Body of pancreas (tissue), 4 donors: ENCODE measurements at regions not wholly inside any gene's neighbourhood (a gene's known extent, or its start where the extent isn't known, plus 50 kb on each side); places are given as distances from the start of the nearest gene placed in this dataset.

Experiments
- ATAC-seq: fragments of 150-250 bp; one replicate; pipeline ENCODE4 v1.9.1; 2016
- DNase-seq, 4 donors: peaks; one replicate each; pipeline ENCODE4 v3.0.0-alpha.2; 2019
- H3K27ac ChIP-seq, 4 donors: fragments of 200-600 bp; sonication (generic); 1 replicate in 3 of 4; 2 replicates in 1 of 4; pipeline versions ENCODE4 v1.5.1 to v1.6.1; 2016 to 2019; ENCODE audit warnings: mild to moderate bottlenecking in 1 of 4, mixed read lengths in 1 of 4, moderate library complexity in 1 of 4
- H3K27me3 ChIP-seq, 2 donors: fragments of 200-600 bp; sonication (generic); one replicate each; pipeline ENCODE4 v1.6.0; 2016; ENCODE audit warnings: mild to moderate bottlenecking in 1 of 2
- H3K36me3 ChIP-seq, 2 donors: fragments of 200-600 bp; sonication (generic); replicated peaks in 1 of 2; 2 replicates each; pipeline ENCODE4 v1.5.1; 2016; ENCODE audit warnings: low read depth in 2 of 2; ENCODE audit not compliant: insufficient read depth in 1 of 2
- H3K4me1 ChIP-seq: fragments of 200-600 bp; sonication (generic); one replicate; pipeline ENCODE4 v1.6.0; 2016
- H3K4me3 ChIP-seq, 2 donors: fragments of 200-600 bp; sonication (generic); 1 replicate in 1 of 2; 2 replicates in 1 of 2; pipeline ENCODE4 v1.5.1; 2016 to 2019
- H3K9me3 ChIP-seq, 3 donors: fragments of 200-600 bp; sonication (generic); 1 replicate in 2 of 3; 2 replicates in 1 of 3; pipeline ENCODE4 v1.5.1; 2016
- POLR2A ChIP-seq, 3 donors: fragments of 450-650 bp; IDR thresholded peaks; one replicate each; pipeline ENCODE4 v1.6.1; 2016; ENCODE audit warnings: antibody characterized with exemption in 3 of 3, mild to moderate bottlenecking in 2 of 3
- WGBS, 2 donors: methylation state at CpG; one replicate each; pipeline ENCODE4 v1.1.5; 2017; 5-methylcytosine and 5-hydroxymethylcytosine counted together
- intact Hi-C: fragments of 100-400 bp; cut with DNase I; formaldehyde crosslinking; loops from one replicate; pipeline ENCODE4 v1.15.1; 2023
- TF ChIP-seq, protein P1 (sequence below), 7 experiments: fragments of 450-650 bp in 4 of 7; fragments of 200-600 bp in 3 of 7; sonication (generic) in 3 of 7; IDR thresholded peaks; one replicate each; pipeline ENCODE4 v1.5.1; 2016 to 2019; ENCODE audit warnings: antibody characterized with exemption in 7 of 7

DNA sequence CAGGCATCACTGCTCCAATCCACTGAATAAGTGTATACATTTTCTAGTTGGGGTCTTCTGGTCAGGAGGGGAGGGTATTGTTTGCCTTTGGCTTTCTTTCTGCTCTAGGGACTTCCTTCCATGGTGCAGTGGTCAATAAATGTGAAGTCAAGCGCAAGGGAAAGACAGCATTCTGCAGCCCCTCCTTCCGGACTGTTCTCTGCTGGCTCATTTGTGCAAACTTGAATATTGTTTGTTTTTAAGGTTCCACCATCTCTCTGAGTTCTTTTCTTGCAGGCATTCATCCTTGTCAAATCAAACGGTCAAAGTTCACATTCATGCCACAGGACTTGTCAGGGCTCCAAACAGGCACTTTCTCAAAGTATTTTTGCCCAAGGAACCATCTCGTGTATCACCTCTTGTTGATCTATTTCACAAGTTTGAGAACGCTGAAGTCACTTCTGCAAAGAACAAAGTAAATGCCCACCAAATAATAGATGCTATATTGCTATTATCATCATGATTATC, 205.6 kb upstream of the KAZN start:
- TF ChIP-seq POLR2A (IDR thresholded peaks at IDR 0.05) = no peak
- TF ChIP-seq, protein P1, sequence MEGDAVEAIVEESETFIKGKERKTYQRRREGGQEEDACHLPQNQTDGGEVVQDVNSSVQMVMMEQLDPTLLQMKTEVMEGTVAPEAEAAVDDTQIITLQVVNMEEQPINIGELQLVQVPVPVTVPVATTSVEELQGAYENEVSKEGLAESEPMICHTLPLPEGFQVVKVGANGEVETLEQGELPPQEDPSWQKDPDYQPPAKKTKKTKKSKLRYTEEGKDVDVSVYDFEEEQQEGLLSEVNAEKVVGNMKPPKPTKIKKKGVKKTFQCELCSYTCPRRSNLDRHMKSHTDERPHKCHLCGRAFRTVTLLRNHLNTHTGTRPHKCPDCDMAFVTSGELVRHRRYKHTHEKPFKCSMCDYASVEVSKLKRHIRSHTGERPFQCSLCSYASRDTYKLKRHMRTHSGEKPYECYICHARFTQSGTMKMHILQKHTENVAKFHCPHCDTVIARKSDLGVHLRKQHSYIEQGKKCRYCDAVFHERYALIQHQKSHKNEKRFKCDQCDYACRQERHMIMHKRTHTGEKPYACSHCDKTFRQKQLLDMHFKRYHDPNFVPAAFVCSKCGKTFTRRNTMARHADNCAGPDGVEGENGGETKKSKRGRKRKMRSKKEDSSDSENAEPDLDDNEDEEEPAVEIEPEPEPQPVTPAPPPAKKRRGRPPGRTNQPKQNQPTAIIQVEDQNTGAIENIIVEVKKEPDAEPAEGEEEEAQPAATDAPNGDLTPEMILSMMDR (IDR thresholded peaks at IDR 0.05) = no peak

DNA sequence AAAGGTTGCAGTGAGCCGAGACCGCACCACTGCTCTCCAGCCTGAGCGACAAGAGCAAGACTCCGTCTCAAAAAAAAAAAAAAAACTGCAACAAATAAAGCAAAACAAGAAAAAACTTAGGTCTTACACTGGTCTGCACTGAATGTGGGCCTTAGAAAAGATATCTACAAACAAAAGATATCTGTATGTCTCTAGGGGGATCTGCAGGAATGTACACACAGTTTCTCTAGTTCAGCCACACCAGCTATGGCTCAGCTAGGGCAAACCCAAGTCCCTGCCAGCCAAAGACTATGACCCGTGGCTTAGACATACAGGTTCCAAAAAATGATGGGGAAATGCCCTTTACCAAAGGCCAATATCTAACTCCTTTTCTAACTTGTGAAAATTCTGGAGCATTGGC, 202.4 kb upstream of the KAZN start:
- no peaks in the 10 kb centered on the region for H3K36me3 ChIP-seq
- intact Hi-C loops = no loop called here
- WGBS, 2 donors = 80 to 92% methylated on average over 5 of the region's 5 CpGs
- no peaks in the 10 kb centered on the region for H3K9me3 ChIP-seq
- H3K27me3 ChIP-seq = no peaks in the 10 kb centered on the region
- DNase-seq = no peak
- no peak for TF ChIP-seq POLR2A (IDR thresholded peaks at IDR 0.05)
- TF ChIP-seq, protein P1 (IDR thresholded peaks at IDR 0.05) = no peak
- ATAC-seq = no peak
- no peak overlapping the region for H3K27ac ChIP-seq
- H3K4me3 ChIP-seq = no peak overlapping the region
- H3K4me1 ChIP-seq = no peaks in the 10 kb centered on the region

More for the DNA sequence above, 205.6 kb upstream of the KAZN start:
- DNase-seq (no peak), ATAC-seq (no peak)
- 42 to 44% methylated on average over 5 of the region's 5 CpGs for WGBS, 2 donors
- no peaks in the 10 kb centered on the region for H3K36me3 ChIP-seq
- no peak overlapping the region for H3K4me3 ChIP-seq
- intact Hi-C loops = no loop called here
- no peaks in the 10 kb centered on the region for H3K9me3 ChIP-seq
- H3K4me1 ChIP-seq = no peaks in the 10 kb centered on the region
- H3K27ac ChIP-seq = no peak overlapping the region
- no peaks in the 10 kb centered on the region for H3K27me3 ChIP-seq

DNA sequence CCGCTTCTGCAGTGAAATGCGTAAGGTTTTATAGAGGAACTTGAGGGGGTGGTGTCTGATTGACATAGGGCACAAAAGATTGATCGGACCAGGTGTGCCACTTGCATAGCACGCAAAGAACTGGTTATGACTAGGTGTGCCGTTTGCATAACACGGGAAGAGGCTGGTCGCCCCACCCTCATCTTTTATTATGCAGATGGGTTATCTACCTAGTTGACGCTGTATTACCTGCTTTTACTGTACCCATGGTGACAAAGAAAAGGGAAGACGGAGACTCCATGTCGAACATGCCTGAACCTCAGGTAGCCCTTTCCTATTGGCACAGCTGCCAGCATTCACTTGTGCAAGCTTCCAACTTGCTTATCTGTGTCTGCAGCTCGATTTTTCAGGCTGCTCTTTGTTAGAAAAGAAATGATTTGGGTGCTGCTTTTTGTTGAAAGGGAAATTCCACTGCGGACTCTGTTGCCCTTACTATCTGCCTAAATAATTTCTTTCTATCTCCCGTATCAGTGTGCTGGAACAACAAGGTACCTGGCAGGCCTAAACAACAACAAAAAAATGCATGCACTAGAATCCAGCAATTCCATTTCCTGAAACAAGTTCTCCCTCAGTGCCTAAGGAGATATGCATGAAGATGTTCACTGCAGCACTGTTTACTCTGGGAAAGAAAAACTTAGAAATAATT, 194.4 kb upstream of the KAZN start:
- no peaks in the 10 kb centered on the region for H3K36me3 ChIP-seq
- no peak overlapping the region for H3K27ac ChIP-seq
- DNase-seq = no peak
- 74 to 75% methylated on average over 13 of the region's 13 CpGs for whole genome bisulfite sequencing, 2 donors
- no peaks in the 10 kb centered on the region for H3K9me3 ChIP-seq
- H3K4me3 ChIP-seq = no peak overlapping the region
- H3K4me1 ChIP-seq = no peaks in the 10 kb centered on the region
- TF ChIP-seq POLR2A (IDR thresholded peaks at IDR 0.05) = no peak
- TF ChIP-seq, protein P1 (IDR thresholded peaks at IDR 0.05) = no peak
- intact Hi-C loops = no loop called here
- H3K27me3 ChIP-seq = no peaks in the 10 kb centered on the region
- ATAC-seq = no peak

DNA sequence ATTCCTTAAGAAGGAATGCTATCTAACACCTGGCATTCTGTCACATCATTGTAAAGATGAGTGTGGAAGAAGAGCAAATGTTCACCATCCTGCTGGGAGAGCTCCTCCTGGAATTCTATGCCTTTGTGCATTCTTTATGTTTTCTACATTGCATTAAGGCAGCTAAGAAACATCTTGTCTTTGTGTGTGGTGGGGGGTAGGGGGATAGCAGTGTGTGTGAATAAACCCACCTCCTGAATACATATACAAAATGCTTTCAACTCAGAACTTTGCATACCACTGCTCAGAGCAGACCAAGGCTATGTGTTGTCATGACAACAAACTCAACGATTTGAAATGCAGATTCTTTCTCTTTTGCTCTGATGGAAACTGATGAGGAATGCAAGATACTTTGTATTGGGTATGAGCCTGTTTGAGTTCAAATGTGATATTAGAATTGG, 193.6 kb upstream of the KAZN start:
- no peak for ATAC-seq

More for the DNA sequence above, 193.6 kb upstream of the KAZN start:
- H3K27me3 ChIP-seq = no peaks in the 10 kb centered on the region
- H3K4me3 ChIP-seq = no peak overlapping the region
- TF ChIP-seq POLR2A (IDR thresholded peaks at IDR 0.05) = no peak
- TF ChIP-seq, protein P1 (IDR thresholded peaks at IDR 0.05) = no peak
- DNase-seq = no peak
- 18 to 24% methylated on average over 1 of the region's 1 CpG for WGBS, 2 donors
- no peaks in the 10 kb centered on the region for H3K4me1 ChIP-seq
- H3K27ac ChIP-seq = no peak overlapping the region
- H3K36me3 ChIP-seq = no peaks in the 10 kb centered on the region
- intact Hi-C loops = no loop called here
- H3K9me3 ChIP-seq = no peaks in the 10 kb centered on the region
